ENCODE measurements at regions not wholly inside any gene's neighbourhood (a gene's known extent, or its start where the extent isn't known, plus 50 kb on each side); places are given as distances from the start of the nearest gene placed in this dataset.

DNA sequence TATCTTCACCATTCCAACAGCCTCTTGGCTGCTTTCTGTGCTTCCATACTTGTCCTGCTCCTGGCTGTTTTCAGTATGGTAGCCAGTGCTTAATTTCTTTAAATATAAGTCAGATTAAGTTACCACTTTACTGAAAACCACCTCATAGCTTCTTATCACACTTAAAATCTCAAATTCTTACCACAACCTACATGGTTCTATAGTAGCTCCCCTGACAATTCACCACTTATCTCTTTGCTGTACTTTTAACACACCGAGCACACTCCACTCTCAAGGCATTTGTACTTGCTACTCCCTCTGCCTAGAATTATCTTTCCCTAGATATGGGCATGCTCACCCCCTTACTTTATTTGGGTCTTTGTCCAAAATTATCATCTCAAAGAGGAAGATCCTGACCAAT is 369.0 kb downstream of the TENT5A start:
- no peak overlapping the region for H3K27ac Mint-ChIP-seq (ENCODE audit: unreplicated experiment)
- peaks cover 49% of the 10 kb centered on the region for H3K27me3 Mint-ChIP-seq (ENCODE audit: unreplicated experiment)
- DNase-seq (ENCODE audit: extremely low spot score, unreplicated experiment), result no peak
- TF ChIP-seq, protein P1, sequence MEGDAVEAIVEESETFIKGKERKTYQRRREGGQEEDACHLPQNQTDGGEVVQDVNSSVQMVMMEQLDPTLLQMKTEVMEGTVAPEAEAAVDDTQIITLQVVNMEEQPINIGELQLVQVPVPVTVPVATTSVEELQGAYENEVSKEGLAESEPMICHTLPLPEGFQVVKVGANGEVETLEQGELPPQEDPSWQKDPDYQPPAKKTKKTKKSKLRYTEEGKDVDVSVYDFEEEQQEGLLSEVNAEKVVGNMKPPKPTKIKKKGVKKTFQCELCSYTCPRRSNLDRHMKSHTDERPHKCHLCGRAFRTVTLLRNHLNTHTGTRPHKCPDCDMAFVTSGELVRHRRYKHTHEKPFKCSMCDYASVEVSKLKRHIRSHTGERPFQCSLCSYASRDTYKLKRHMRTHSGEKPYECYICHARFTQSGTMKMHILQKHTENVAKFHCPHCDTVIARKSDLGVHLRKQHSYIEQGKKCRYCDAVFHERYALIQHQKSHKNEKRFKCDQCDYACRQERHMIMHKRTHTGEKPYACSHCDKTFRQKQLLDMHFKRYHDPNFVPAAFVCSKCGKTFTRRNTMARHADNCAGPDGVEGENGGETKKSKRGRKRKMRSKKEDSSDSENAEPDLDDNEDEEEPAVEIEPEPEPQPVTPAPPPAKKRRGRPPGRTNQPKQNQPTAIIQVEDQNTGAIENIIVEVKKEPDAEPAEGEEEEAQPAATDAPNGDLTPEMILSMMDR (IDR thresholded peaks at IDR 0.05), result no peak
- H3K36me3 Mint-ChIP-seq (ENCODE audit: unreplicated experiment), result no peaks in the 10 kb centered on the region
- peaks cover 4% of the 10 kb centered on the region for H3K9me3 Mint-ChIP-seq (ENCODE audit: unreplicated experiment)
- H3K4me1 Mint-ChIP-seq (ENCODE audit: unreplicated experiment), result peaks cover 2% of the 10 kb centered on the region
- H3K4me3 Mint-ChIP-seq (ENCODE audit: unreplicated experiment), result no peak overlapping the region

GRCh38 chr6:81382852-81383251 is 369.6 kb downstream of the TENT5A start:
- Mint-ChIP-seq H3K27ac (ENCODE audit: unreplicated experiment) (no peak overlapping the region), H3K27me3 (ENCODE audit: unreplicated experiment) (peaks cover 47% of the 10 kb centered on the region), H3K4me1 (ENCODE audit: unreplicated experiment) (peaks cover 2% of the 10 kb centered on the region), H3K36me3 (ENCODE audit: unreplicated experiment) (no peaks in the 10 kb centered on the region), H3K9me3 (ENCODE audit: unreplicated experiment) (peaks cover 4% of the 10 kb centered on the region), H3K4me3 (ENCODE audit: unreplicated experiment) (no peak overlapping the region)
- no peak for DNase-seq (ENCODE audit: extremely low spot score, unreplicated experiment)
- TF ChIP-seq, protein P1 (IDR thresholded peaks at IDR 0.05), result no peak

GRCh38 chr6:81381382-81381916 is 371.0 kb downstream of the TENT5A start:
- no peak for DNase-seq (ENCODE audit: extremely low spot score, unreplicated experiment)
- no peaks in the 10 kb centered on the region for H3K4me1 Mint-ChIP-seq (ENCODE audit: unreplicated experiment)
- H3K27ac Mint-ChIP-seq (ENCODE audit: unreplicated experiment), result no peak overlapping the region
- H3K9me3 Mint-ChIP-seq (ENCODE audit: unreplicated experiment), result peaks cover 4% of the 10 kb centered on the region
- peaks cover 47% of the 10 kb centered on the region for H3K27me3 Mint-ChIP-seq (ENCODE audit: unreplicated experiment)
- TF ChIP-seq, protein P1 (IDR thresholded peaks at IDR 0.05), result no peak
- H3K36me3 Mint-ChIP-seq (ENCODE audit: unreplicated experiment), result no peaks in the 10 kb centered on the region
- H3K4me3 Mint-ChIP-seq (ENCODE audit: unreplicated experiment), result no peak overlapping the region

- Mint-ChIP-seq H3K4me1 (ENCODE audit: unreplicated experiment) (no peaks in the 10 kb centered on the region), H3K27me3 (ENCODE audit: unreplicated experiment) (peaks cover 48% of the 10 kb centered on the region), H3K36me3 (ENCODE audit: unreplicated experiment) (no peaks in the 10 kb centered on the region), H3K27ac (ENCODE audit: unreplicated experiment) (no peak overlapping the region), H3K4me3 (ENCODE audit: unreplicated experiment) (no peak overlapping the region), H3K9me3 (ENCODE audit: unreplicated experiment) (peaks cover 4% of the 10 kb centered on the region)
- no peak for DNase-seq (ENCODE audit: extremely low spot score, unreplicated experiment)
- TF ChIP-seq, protein P1 (IDR thresholded peaks at IDR 0.05), result no peak
Measured at GRCh38 chr6:81380718-81381338, 371.7 kb downstream of the TENT5A start.

DNA sequence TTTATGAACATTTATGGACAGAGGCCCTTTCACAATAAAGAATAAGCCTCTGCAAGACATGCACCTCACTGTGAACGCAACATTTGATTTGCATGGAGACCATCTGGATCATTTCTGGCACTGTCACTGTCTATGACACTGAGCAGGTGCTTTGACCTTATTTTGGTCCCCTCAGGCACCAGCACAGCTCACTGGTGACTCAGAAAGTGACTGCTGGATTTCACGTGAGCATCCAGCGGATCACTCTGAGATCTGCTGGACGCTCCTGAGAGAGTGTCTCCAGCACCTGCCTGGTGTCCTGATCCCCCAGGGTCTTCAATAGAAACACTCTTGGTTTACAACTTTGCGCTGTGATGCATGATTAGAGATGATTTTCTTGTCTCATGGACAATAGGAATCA is 375.7 kb downstream of the TENT5A start:
- DNase-seq (ENCODE audit: extremely low spot score, unreplicated experiment), result no peak
- no peaks in the 10 kb centered on the region for H3K36me3 Mint-ChIP-seq (ENCODE audit: unreplicated experiment)
- no peak overlapping the region for H3K27ac Mint-ChIP-seq (ENCODE audit: unreplicated experiment)
- peaks cover 4% of the 10 kb centered on the region for H3K9me3 Mint-ChIP-seq (ENCODE audit: unreplicated experiment)
- TF ChIP-seq, protein P1 (IDR thresholded peaks at IDR 0.05), result no peak
- H3K4me3 Mint-ChIP-seq (ENCODE audit: unreplicated experiment), result no peak overlapping the region
- peaks cover 57% of the 10 kb centered on the region for H3K27me3 Mint-ChIP-seq (ENCODE audit: unreplicated experiment)
- H3K4me1 Mint-ChIP-seq (ENCODE audit: unreplicated experiment), result peaks cover 1% of the 10 kb centered on the region

Data from osteocyte (in vitro differentiated cells).